MM.1S (cell line): ENCODE measurements at regions not wholly inside any gene's neighbourhood (a gene's known extent, or its start where the extent isn't known, plus 50 kb on each side); places are given as distances from the start of the nearest gene placed in this dataset.
"Not testable (repeated sequence)": the region's sequence is repeated elsewhere in the genome, so short reads cannot be mapped to it uniquely, and the experiment has no call there.

Experiments
- DNase-seq: peaks from one replicate; pipeline ENCODE4 v3.0.0-alpha.2; 2015
- H2AFZ ChIP-seq: fragments of 300-600 bp; sonication (generic); 2 replicates; pipeline ENCODE4 v1.6.0; 2016; ENCODE audit warnings: antibody characterized with exemption, low read length
- H3F3A ChIP-seq: fragments of 300-600 bp; sonication (generic); 2 replicates; pipeline ENCODE4 v1.6.1; 2016; ENCODE audit warnings: mild to moderate bottlenecking, antibody characterized with exemption, low read length, moderate library complexity, mixed read lengths; ENCODE audit not compliant: insufficient read depth
- H3K27ac ChIP-seq: fragments of 300-600 bp; sonication (generic); 2 replicates; pipeline ENCODE4 v1.5.1; 2016; ENCODE audit warnings: mild to moderate bottlenecking, low read length
- H3K27me3 ChIP-seq: fragments of 300-600 bp; sonication (generic); replicated peaks from 2 replicates; pipeline ENCODE4 v1.6.0; 2016; ENCODE audit warnings: low read length; ENCODE audit not compliant: insufficient read depth
- H3K36me3 ChIP-seq: fragments of 300-600 bp; sonication (generic); replicated peaks from 2 replicates; pipeline ENCODE4 v1.6.1; 2016; ENCODE audit warnings: mild to moderate bottlenecking, low read length, mixed read lengths; ENCODE audit not compliant: insufficient read depth
- H3K4me1 ChIP-seq: fragments of 300-600 bp; sonication (generic); 2 replicates; pipeline ENCODE4 v1.6.1; 2016; ENCODE audit warnings: low read length, mixed read lengths
- H3K4me2 ChIP-seq: fragments of 300-600 bp; sonication (generic); 2 replicates; pipeline ENCODE4 v1.6.0; 2016; ENCODE audit warnings: low read depth, low read length
- H3K4me3 ChIP-seq: fragments of 300-600 bp; sonication (generic); 2 replicates; pipeline ENCODE4 v1.5.1; 2016; ENCODE audit warnings: low read length, mixed read lengths
- H3K79me2 ChIP-seq: fragments of 300-600 bp; sonication (generic); 2 replicates; pipeline ENCODE4 v1.6.1; 2016; ENCODE audit warnings: mixed run types, low read length, mixed read lengths
- H3K9ac ChIP-seq: fragments of 300-600 bp; sonication (generic); 2 replicates; pipeline ENCODE4 v1.6.1; 2016; ENCODE audit warnings: low read length, mixed read lengths
- H3K9me2 ChIP-seq: fragments of 300-600 bp; sonication (generic); replicated peaks from 2 replicates; pipeline ENCODE4 v1.6.1; 2016; ENCODE audit warnings: mild to moderate bottlenecking, low read length, mixed read lengths; ENCODE audit not compliant: insufficient read depth
- H3K9me3 ChIP-seq: fragments of 300-600 bp; sonication (generic); replicated peaks from 2 replicates; pipeline ENCODE4 v1.6.1; 2016; ENCODE audit warnings: mild to moderate bottlenecking, low read length, mixed read lengths; ENCODE audit not compliant: insufficient read depth
- H4K20me1 ChIP-seq: fragments of 300-600 bp; sonication (generic); 2 replicates; pipeline ENCODE4 v1.6.1; 2016; ENCODE audit warnings: mild to moderate bottlenecking, low read length, moderate library complexity, mixed read lengths; ENCODE audit not compliant: insufficient read depth
- CTCF ChIP-seq: fragments of 300-600 bp; sonication (generic); IDR thresholded peaks from 2 replicates; pipeline ENCODE4 v1.5.1; 2016; ENCODE audit warnings: antibody characterized with exemption, low read length, mixed read lengths
- EZH2 ChIP-seq: fragments of 300-600 bp; sonication (generic); optimal IDR thresholded peaks from 2 replicates; pipeline ENCODE3; 2017; ENCODE audit warnings: low read depth, mild to moderate bottlenecking, antibody characterized with exemption, low read length, mixed read lengths
- EZH2phosphoT487 ChIP-seq: fragments of 300-600 bp; sonication (generic); IDR thresholded peaks from 2 replicates; pipeline ENCODE4 v1.6.1; 2018; ENCODE audit warnings: antibody characterized with exemption, low read length

DNA sequence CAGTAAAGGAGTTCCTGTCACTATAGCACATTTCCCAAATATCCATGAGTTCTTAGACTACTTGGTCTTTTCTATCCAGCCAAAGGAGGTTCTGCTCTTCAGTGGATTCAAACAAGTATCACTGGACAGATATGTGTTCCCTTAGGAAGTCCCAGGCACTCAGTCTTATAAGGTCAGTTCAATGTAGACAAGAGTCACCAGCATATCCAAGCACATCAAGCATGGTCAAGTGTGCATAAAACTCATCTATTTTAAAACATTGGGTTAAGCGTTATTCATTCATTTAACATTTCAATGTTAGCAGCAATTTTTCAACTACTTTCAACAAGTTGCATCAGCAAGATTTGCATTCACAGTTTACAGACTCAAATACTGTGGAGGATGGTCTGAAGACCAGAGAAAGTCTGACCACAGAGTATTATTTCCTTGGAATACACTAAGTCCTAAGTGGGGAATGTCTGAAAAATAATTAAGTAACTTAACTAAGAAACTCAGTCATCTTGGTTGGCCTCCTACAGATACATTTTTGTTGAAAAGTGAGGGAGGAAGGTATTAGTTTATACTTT is 630.5 kb upstream of the IGFBP7 start:
- Histone ChIP-seq H4K20me1 (no peaks in the 10 kb centered on the region), H3K27me3 (no peaks in the 10 kb centered on the region), H3K4me1 (no peaks in the 10 kb centered on the region), H3K4me2 (no peak overlapping the region), H3K9ac (no peak overlapping the region), H3K79me2 (no peaks in the 10 kb centered on the region), H3K9me2 (no peaks in the 10 kb centered on the region), H2AFZ (no peak overlapping the region), H3K36me3 (no peaks in the 10 kb centered on the region), H3K9me3 (no peaks in the 10 kb centered on the region), H3K4me3 (no peak overlapping the region), H3F3A (no peaks in the 10 kb centered on the region), H3K27ac (no peak overlapping the region)
- no peak for DNase-seq
- TF ChIP-seq EZH2phosphoT487 (no peak), EZH2 (no peak), CTCF (no peak)

DNA sequence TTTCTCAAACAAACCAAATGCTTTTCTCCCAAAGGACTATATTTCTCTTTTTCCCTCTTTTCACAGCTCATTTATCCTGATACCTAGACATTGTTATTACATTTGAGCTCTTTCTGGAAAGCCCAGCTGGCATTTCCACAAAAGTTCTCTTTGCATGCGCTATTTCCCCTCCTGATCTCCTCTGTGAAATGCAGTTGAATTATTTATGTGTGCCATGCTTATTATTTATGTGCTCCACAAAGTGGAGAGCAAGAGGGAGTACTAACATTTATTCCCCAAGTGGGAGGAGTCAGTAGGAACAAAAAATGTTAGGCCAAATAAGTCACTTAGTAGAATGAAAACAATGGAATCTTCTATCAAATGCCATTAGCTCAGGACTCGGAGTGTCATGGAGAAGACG is 626.6 kb upstream of the IGFBP7 start:
- Histone ChIP-seq H3K4me3 (no peak overlapping the region), H3K79me2 (no peaks in the 10 kb centered on the region), H3K36me3 (no peaks in the 10 kb centered on the region), H3K27me3 (no peaks in the 10 kb centered on the region), H4K20me1 (no peaks in the 10 kb centered on the region), H3K4me2 (no peak overlapping the region), H3K9me3 (no peaks in the 10 kb centered on the region; the same call in 1 of the 2 replicates), H3F3A (no peaks in the 10 kb centered on the region), H3K27ac (no peak overlapping the region), H2AFZ (no peak overlapping the region), H3K9me2 (no peaks in the 10 kb centered on the region), H3K4me1 (no peaks in the 10 kb centered on the region), H3K9ac (no peak overlapping the region)
- DNase-seq = no peak
- TF ChIP-seq CTCF = no peak
- TF ChIP-seq EZH2phosphoT487 = no peak
- no peak for TF ChIP-seq EZH2

DNA sequence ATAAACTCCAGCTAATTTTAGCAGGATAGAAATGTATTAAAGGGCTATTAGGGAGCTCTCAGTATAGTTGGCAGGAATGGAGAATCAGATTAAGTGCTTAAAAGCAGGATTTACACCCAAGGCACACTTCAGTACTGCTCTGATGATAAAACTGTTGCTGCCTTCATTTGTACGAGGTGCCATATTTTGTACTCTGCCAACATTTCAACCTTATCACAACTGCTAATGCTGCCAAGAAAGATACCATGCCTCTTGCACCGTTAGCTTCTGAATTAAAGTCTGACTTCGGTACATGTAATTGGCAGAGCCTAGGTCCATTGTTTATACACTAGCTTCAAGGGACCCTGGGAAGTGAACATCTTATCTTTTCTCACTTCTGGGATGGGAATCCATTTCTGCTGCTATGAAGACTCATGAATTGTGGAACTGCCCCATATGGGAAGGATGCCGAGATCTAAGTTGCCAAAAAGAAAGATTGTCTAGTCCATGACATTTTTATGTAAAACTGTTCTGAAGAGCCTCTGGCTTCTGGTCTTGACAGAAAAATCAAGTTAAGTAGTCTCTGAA is 624.0 kb upstream of the IGFBP7 start:
- Histone ChIP-seq H3K4me1 (no peaks in the 10 kb centered on the region), H4K20me1 (no peaks in the 10 kb centered on the region), H3K79me2 (no peaks in the 10 kb centered on the region), H3K4me3 (no peak overlapping the region), H2AFZ (no peak overlapping the region), H3K27ac (no peak overlapping the region), H3K36me3 (no peaks in the 10 kb centered on the region), H3K9me2 (no peaks in the 10 kb centered on the region), H3K9ac (no peak overlapping the region), H3F3A (no peaks in the 10 kb centered on the region), H3K9me3 (no peaks in the 10 kb centered on the region; the same call in 1 of the 2 replicates), H3K27me3 (no peaks in the 10 kb centered on the region), H3K4me2 (no peak overlapping the region)
- TF ChIP-seq CTCF (no peak), EZH2 (no peak), EZH2phosphoT487 (no peak)
- no peak for DNase-seq

- not testable (repeated sequence) for H2AFZ ChIP-seq, H3K9me3 ChIP-seq, H4K20me1 ChIP-seq, H3K27ac ChIP-seq, H3K4me3 ChIP-seq, H3F3A ChIP-seq, H3K36me3 ChIP-seq, H3K27me3 ChIP-seq, DNase-seq, H3K79me2 ChIP-seq, H3K4me1 ChIP-seq, H3K4me2 ChIP-seq, H3K9ac ChIP-seq, H3K9me2 ChIP-seq
Observed at GRCh38 chr4:57729775-57730570, 619.8 kb upstream of the IGFBP7 start.
